HK-2 (cell line): ENCODE measurements at regions not wholly inside any gene's neighbourhood (a gene's known extent, or its start where the extent isn't known, plus 50 kb on each side); places are given as distances from the start of the nearest gene placed in this dataset.

Experiments used
- DNase-seq: peaks from one replicate; pipeline ENCODE4 v3.0.0-alpha.2; 2018; ENCODE audit not compliant: unreplicated experiment

DNA sequence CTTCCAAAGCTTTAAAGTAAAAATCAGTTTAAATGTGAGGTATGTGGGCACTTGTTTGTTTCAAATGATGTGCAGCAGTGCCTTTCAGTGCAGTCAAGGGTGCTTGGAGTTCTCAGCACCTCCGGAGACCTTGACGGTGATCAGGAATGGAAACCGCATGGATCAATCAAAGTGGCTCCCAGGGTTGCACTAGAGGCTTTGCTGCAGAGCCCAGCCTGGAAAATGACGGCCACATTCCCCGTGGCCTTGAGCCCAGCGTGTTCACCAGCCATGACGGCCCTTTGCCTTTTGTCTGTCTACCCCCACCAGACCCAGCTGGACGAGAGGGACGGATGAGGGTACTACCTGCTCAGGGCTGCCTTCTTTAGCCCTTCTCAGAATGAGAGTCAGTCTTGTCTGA, 320.0 kb downstream of the TEX29 start:
- no peak for DNase-seq

DNA sequence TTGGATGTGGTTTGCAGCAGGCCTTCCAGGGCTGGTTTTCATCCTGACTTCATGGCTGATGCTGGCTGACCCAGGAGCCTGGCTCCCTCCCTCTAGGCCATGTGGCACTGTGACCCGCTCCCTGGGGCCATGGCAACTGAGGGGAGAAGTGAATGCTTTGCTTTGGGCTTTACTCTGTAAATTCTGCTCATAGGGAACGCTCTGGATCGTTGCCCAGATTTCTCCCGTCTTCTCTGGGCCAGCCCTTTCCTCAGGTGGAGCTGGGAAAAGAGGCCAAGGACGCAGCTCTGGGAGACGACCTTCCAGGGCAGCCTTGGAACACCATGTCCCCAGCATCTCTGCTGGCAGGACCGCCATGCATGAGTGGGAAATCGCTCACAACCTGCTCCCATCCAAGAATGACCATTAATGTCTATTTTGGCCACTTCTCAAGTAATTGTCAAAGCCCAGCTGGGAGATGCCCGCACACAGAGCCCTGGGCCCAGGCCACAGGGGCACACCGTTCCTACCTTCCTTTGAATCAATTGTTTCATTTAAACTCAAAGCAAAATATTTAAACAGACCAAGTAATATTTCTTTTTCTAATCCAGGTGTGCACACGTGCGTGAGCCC, 321.8 kb downstream of the TEX29 start:
- no peak for DNase-seq

- no peak for DNase-seq
These were observed 324.3 kb downstream of the TEX29 start for GRCh38 chr13:111644750-111645149.

DNA sequence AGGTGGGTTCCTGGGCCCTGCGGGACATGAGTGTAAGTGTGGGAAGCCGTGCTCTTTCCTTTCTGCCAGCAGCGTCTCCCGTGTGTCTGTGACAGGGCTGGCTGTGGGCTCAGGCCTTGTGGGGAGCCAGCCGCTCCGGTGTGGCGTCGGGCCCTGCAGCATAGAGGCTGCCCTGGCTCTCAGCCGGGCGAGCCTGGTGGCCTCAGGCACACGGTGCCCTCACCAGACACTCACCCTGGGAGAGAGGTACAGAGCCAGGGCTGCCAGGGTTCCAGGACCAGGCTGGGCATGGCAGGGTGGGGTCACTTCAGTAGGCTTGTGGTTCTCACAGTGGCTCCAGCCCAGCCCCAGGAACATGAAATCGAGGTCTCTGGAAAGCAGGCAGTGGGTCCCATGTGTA, 324.8 kb downstream of the TEX29 start:
- no peak for DNase-seq

DNA sequence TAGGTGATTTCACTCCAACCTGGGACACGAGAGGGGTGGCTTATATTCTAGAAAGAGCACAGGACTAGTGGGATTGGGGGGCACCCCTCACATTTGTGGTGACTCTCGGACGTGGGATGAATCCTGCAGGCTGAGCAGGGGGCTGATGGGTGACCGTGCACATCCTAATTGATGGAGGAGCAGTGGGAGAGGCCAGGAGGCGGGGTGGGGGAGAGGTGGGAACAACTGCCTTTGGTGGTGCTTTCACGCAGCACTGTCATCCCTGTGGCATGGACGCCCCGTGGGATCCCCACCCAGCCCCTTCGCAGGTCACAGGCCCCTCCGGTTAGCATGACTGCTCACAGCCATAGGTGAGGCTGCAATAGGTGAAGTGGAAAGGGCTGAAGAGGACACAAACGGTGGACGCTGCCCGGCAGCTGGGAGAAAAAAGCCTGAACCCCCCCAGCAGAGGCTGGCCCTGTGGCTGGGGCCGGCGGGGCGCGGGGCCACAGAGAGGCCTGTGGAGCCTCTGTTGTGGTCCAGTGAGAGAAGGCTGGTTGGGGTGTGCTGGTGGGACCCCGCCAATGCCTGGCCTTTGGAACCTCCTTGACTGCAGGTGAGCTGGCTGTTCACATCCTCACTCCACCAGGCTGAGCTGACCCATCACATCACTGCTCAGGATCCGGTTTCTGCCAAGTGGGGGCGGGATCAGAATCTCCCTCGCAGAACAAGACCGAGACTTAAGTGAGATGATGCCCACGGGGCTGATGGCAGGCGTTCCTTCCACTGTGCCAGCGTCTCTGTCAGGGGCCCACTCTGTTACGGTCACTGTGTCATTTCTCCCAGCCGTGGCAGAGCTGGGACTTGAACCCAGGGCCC, 325.4 kb downstream of the TEX29 start:
- DNase-seq = no peak

GRCh38 chr13:111646456-111646855, 326.0 kb downstream of the TEX29 start:
- DNase-seq = no peak

DNA sequence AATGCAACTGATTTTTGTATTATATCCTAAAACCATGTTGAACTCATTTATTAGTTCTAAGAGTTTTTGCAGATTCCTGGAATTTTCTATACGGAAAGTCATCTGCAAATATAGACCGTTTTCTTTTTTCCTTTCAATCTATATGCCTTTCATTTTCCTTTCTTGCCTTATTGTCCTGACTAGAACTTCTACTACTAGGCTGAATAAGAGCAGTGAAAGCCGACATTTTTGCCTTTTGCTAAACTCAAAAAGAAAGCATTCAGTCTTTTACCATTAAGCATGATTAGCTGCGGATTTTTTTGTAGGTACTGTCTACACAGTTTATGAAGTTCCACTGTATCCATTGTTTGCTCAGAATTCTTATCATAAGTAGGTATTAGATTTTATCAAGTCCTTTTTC, 328.4 kb downstream of the TEX29 start:
- DNase-seq = no peak

GRCh38 chr13:111650626-111651025, 330.2 kb downstream of the TEX29 start:
- DNase-seq = no peak

DNA sequence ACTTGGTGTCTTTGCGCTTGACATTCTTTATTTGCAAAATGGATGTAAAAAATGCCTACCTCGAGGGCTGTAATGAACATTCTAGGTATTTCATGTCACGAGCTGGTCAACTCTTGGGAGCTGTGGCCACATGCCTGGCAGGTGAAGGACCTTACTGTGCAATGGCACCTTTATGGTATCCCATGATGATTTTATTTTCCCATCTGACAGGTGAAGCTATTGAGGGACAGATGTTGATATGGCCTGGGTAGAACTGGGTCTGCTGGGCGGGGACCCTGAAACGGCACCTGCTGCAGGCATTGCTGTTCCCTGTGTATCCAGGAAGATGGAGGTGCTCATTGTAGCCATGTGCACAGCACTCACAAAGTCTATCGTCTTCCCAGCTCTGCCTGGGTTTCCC, 332.2 kb downstream of the TEX29 start:
- no peak for DNase-seq

DNA sequence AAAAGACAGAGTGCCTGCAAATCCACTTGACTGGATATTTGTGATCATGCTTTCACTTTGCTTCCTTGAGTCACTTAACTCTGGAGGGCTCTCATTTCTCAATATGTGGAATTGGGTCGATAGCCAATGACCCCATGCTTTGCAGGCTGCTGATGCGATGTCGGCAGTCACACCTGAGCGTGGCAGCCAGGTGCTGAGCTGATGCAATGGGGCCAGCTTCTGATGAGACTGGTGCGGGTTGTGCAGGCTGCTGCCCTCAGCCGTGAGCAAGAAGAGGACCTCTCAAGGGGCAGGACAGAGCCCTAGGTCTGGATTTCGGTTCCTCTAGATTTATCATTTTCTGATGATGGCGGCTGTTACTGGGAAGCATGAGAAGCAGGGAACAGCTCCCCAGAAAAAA, 334.1 kb downstream of the TEX29 start:
- DNase-seq = no peak

GRCh38 chr13:111656439-111656838, 336.0 kb downstream of the TEX29 start:
- no peak for DNase-seq

DNA sequence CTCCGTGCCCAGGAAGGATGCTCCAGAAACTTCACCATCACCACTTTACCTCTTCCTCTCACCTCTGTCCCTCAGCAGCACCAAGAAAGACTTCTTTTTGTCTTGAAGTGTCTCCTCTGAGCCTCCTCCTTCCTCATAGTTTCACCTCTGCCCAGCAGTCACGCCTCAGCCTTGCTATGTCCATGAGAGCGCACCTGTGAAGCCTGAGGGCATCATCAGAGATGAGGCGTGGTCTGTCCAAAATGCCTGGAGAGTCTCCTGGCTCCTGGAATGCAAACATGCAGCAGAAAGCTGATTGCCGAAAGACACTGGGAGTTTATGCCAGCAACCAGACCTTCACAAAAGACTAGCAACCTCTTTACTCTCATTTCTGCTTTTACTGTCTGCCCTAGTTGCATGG, 336.6 kb downstream of the TEX29 start:
- DNase-seq = no peak

DNA sequence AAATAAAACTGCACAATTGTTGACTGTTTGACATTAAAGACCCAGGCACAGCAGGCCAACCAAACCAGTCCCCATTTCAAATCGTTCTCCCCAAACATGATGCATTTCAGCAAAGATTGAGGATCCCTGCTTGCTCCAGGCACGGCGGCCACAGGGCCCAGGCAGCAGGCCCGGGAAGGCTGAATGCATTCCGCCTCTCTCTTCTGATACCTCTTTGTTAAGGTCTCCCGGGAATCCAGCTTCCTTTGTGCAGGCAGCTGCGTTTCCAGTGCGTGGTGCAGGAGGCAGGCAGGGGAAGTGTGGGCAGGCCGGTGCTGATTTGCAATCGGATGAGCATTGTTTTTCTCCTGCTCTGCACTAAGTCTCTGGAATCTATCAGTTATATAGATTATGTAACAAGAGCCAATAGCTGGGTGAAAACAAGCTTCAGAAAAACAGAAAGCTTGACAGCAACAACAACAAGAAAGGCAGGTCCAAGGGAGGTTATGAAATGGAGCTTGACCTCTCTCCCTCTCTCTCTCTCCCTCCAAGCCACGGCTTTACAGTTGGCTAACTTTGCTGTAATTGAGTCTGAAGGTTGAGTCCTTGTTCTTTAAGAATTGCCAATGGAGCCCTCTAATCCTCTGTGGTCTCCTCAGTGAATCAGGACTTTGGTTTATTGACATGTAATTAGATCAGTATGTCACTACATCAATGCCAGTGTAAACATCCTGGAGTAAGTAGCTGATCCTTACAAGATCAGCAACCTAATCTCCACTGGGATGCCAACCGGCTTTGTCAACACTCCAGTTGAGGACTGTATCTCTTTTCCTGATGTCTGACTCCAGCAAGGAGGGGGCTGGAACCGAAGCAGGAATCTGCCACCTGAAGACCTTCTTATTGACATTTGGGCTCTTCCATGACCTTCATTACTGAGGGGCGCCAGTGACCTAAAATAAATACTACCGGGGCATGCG, 338.0 kb downstream of the TEX29 start:
- no peak for DNase-seq

DNA sequence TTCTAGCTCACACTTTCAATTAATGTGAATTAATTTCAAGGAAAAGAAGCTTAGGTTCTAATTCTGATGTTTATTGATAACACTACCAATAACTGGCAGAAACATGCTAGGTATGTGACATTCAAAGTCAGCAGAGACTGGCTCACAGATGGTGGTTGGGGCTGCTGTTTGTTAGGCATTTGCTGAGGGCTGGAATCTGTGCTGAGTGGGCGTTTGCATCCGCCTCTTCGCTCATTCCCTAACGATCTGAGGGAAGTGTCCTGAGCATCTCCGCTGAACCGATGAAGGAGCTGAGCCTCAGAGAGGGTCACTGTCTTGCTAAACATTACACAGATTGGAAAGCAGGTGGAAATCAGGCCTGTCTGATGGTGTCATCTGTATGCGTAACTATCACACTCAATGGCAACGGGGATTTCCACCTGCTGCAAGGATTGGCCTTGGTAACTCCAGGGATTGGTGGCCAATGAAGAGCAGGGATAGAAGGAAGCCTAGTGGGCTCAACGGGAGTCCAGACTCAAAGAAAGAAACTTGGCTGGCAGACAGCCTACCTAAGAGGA, 338.9 kb downstream of the TEX29 start:
- no peak for DNase-seq

DNA sequence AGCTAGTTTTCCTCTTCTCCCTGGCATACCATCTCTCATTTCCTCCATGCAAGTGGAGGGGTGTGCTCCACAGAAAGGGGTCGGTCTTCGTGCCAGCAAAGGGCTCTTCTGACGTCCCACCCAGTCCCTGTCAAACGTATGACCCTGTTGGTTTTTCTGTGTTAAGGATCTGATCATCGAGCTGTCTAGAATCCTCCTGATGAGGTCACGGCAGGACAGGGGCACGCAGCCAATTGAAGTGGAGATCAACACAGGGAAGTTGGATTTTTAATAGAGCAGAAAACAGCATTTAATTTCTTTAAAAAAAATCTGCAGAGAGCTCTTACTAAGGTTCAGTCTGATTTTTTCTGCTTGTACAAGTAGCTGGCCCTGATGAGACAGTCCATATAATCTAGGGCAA, 339.4 kb downstream of the TEX29 start:
- no peak for DNase-seq

GRCh38 chr13:111661052-111661451, 340.6 kb downstream of the TEX29 start:
- no peak for DNase-seq

GRCh38 chr13:111661776-111662175, 341.3 kb downstream of the TEX29 start:
- no peak for DNase-seq

GRCh38 chr13:111662451-111662850, 342.0 kb downstream of the TEX29 start:
- DNase-seq = no peak

- no peak for DNase-seq
These were observed 342.5 kb downstream of the TEX29 start for GRCh38 chr13:111662895-111663294.

DNA sequence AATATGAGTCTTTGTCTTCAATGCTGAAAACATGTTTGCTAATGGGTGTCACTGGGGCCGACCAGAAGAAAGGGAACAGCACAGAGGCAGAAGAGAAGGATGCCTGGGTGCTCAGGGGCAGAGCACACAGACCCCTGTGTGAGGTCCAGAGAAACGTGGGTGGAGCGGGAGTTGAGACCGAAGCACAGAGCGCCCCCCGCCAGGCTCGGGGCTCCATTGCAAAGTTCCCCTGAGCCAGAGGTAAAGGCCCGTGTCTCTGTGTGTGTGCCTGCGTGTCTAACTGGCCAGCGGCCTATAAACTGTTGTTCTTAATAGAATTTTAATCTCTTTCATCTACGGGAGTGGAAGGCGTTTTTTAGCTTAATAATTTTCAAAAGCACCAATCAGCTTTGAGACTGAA, 343.1 kb downstream of the TEX29 start:
- no peak for DNase-seq

DNA sequence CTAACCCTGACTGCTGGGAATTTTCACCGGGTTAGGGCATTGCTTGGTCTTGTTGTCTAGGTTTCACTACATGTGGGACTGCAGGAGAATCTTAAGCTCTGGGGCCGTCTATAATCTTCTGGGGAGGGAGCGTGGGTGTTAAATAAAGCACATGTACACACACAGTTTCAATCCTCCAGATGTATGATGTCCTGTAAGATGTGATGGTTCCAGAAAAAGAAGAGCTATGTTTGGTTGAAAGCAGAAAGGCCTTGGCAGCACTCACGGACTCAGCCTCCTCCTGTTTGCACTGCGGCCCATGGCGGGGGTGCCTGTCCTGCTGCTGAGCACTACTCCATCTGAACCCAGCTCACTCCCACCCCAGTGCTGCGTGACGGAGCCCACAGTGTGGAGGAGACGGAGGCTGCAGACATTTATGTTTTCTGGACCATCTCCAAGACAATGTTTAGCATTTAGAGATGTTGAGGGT, 343.5 kb downstream of the TEX29 start:
- DNase-seq = no peak

DNA sequence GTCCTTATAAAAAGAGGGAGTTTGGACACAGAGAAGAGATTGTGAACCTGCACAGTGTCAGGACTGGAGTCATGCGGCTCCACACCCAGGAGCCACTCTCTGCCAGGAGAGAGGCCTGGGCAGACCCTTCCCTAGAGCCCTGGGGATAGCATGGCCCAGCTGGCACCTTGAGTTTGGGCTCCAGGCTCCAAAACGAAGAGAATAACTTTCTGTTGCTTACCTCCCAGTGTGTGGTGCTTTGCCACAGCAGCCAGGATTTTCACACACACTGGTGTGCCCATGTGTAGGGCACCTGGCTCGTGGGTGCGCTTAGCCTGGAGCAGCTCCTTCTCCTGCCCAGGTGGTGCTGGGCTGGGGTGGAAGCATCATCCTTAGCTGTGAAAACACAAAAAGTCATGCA, 344.3 kb downstream of the TEX29 start:
- DNase-seq = no peak
